Activated CD8-positive, alpha-beta memory T cell treated with anti-CD3 and anti-CD28 coated beads, Interleukin-2, amount 50 U/mL, for 48 hours (primary cell): ENCODE measurements at regions not wholly inside any gene's neighbourhood (a gene's known extent, or its start where the extent isn't known, plus 50 kb on each side); places are given as distances from the start of the nearest gene placed in this dataset.
"Not testable (repeated sequence)": the region's sequence is repeated elsewhere in the genome, so short reads cannot be mapped to it uniquely, and the experiment has no call there.

Source experiments
- DNase-seq: peaks from one replicate; pipeline ENCODE4 v3.0.0-alpha.2; 2020

DNA sequence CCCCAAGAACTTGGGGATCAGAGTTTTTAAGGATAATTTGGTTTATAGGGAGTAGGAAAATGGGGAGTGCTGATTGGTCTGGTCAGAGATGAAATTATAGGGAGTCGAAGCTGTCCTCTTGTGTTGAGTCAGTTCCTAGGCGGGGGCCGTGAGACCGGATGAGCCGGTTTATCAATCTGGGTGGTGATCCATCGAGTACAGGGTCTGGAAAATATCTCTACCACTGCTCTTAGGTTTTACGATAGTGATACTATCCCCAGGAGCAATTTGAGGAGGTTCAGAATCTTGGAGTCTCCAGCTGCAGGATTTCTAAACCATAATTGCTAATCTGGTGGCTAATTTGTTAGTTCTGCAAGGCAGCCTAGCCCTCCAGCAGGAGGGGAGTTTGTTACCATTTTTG lies 403.4 kb downstream of the CDH11 start:
- DNase-seq, result no peak

- DNase-seq, result no peak
These were observed 404.0 kb downstream of the CDH11 start for GRCh38 chr16:64717871-64718270.

- DNase-seq, result no peak
These were observed 406.2 kb downstream of the CDH11 start for GRCh38 chr16:64715624-64716023.

GRCh38 chr16:64712026-64712425 lies 409.8 kb downstream of the CDH11 start:
- no peak for DNase-seq

DNA sequence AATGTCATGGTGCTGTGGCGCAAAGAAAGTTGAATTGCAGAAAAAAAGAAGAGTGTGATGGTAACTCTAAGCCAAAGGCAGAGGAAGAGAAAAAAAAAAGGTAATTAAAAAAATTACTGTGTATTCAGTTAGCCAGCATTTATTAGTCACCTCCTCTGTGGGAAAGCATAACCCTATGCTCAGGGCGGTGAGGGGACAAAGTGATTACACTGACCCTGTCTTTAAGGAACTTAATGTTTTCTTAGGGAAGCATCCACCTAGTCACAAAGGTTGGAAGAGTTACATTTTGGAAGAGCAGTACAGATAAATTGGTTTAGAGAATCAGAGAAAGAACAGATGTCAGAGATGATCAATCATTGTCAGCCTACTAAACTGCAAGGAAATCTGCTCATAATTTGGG lies 410.3 kb downstream of the CDH11 start:
- DNase-seq, result no peak

DNA sequence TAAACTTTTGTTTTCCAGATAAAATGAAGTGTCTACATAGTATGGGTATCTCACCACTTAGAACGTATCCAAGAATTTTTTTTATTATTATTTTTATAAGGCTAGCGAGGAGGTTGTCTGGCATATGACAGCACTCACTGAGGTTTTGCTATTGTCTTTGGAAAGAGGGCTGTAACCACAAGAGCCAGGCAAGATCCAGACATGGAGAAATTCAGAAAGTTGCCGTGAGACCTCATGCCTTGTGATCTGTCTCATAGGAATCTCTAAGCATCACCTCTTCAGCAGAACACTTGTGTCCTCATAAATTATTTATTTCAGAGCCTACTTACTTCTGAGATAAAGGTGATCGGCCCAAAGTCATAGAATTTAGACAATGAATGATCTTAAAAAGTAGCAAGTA lies 410.8 kb downstream of the CDH11 start:
- DNase-seq, result no peak

DNA sequence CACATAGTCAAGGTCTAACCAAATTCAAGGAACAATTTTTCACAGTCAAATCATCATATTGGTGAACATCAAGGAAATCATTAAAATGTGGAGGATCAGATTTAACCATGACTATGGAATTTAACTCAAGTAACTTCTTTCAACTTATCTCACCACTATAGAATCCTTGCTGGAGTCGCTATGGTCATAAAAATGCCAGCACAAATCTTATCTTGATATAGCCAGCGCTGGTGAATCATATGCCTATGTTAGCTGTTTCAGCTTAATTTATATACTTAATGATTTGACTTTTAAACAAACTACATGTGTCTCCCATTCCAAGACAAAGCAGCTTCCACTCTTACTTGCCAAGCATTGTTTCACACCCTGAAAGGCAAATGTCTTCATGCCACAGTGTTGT lies 416.4 kb downstream of the CDH11 start:
- no peak for DNase-seq

- no peak for DNase-seq
These were observed 417.5 kb downstream of the CDH11 start for GRCh38 chr16:64704386-64704785.

DNA sequence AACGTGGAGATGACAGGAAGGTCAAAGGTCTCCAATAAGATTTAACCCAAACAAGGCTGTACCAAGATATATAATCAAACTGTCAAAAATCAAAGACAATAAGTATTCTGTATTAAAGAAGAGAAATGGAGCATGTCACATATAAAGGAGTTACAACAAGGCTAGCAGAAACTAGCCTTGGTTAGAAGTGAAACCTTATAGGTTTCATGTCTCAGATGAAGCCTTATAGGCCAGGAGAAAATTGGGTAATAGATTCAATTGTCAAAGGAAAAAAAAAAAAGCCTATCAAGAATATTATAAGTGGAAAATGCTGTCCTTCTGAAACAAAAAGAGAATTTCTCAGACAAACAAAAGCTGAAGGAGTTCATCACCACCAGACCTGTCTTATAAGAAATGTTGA lies 419.4 kb downstream of the CDH11 start:
- DNase-seq, result no peak

DNA sequence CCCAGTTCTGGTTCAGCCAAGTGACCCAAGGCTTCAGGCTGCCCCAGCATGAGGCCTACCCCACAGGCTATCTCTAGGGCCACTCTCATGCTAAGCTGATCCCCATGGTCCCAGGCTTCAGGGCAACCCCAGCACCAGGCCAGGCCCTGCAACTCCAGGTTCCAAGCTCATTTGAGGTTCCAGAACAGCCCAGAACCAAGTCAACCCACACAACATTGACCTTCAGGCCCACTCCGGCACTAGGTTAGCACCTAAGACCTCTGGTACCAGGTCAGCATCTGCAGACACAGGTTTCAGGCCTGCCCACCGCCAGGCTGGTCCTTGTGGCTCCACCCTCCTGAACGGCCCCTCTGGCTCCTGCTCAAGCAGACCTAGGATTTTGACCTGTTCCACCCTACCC lies 421.2 kb downstream of the CDH11 start:
- DNase-seq, result no peak

DNA sequence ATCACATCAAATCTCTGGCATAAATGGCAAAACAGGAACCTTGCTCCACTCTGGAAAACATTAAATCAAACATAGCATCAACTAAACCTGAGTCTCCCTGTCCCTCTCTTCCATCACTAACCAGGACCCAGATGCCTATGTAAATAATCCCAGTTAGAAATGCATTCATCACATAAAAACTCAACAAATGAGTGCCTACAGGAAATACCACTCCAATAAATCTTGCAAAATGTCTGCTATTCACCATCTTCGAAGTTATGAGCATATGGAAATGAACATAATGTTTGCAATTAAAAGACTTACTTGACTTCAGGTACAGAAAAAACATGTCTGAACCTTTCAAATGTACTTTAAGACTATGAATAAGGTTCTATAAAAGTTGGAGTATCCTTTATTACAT lies 425.0 kb downstream of the CDH11 start:
- DNase-seq, result no peak

DNA sequence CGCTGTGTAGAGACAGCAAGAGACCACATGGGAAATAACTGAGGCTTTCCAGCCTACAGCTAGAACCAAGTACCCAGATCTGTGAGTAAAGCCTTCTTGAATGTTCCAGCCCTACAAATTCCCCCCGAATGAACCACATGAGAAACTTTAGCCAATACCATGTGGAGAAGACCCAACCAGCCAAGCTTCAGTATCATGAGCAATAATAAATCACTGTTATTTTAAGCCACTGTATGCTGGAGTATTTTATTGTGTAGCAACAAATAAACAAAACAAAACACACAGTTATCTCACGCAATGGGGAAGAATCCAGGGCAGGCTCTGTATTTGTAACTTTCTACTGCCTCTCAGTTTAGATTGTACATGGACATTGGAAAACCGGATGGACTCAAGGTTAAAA lies 426.2 kb downstream of the CDH11 start:
- no peak for DNase-seq

DNA sequence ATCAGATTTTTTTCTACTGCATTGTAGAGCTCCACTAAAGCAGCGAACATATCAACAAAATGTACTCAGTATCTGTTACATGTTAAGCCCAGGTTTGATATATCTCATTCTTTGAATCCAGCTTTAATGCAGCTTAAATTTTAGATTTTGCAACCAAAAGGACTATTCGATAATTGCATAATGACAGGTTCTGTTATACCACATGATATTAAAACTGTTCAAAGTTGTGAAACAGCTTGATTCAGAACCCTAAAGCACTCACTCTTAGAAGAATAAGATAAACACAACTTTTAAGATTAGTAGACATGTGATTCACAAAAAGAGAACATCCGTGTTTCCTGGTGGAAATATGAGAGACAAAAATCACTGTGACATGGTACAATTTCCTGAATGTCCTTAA lies 427.9 kb downstream of the CDH11 start:
- DNase-seq, result no peak

GRCh38 chr16:64687786-64688185 lies 434.1 kb downstream of the CDH11 start:
- DNase-seq, result no peak

- no peak for DNase-seq
These were observed 434.7 kb downstream of the CDH11 start for GRCh38 chr16:64687123-64687522.

DNA sequence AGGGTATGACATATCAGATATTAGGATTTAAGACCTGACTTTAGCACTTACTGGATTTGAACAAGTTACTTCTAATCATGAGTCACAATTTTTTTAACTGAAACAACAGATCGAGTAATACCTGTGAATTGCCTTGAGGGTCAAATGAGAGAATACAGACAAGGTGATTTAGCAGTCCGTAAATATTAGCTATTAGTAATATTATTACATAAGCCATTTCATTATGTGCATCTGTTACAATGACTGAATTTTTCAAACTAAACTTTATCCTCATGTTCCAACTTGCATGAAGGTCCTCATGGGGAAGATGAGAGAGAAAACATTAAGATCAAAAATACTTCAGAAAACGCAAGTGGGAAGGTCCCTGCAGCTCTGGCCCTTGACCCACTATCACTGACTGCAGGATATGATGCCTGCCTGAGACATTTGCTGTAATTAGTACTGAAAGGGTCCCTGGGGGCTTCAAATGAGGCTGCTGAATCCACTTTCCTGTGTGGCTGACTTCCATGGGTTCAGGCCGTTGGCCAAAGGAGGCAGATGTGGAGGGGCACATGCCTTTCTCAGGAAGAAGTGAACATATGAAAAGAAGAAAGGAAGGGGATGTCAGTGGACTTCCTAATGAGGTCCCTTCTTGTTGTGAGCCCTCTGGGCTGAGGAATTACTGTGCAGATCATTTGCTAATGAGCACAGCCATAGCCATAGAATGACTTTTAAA lies 441.7 kb downstream of the CDH11 start:
- no peak for DNase-seq

DNA sequence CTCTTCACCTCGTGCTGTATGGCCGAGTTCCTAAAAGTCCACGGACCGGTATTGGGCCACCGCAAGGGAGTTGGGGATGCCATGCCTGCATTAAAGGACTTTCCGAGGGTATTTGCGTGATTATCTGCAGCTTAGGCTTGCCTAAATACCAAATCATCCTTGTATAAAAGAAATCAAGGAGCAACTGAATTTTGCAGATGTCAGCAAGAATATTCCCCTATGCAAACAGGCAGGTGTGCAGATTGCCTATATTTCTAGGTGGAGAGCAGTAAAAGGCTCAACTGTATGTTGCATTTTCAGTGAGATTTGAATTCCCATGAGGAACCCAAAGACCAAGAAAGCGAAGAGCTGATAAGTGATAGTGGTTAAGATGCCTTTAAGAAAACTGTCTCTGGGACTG lies 452.3 kb downstream of the CDH11 start:
- no peak for DNase-seq

DNA sequence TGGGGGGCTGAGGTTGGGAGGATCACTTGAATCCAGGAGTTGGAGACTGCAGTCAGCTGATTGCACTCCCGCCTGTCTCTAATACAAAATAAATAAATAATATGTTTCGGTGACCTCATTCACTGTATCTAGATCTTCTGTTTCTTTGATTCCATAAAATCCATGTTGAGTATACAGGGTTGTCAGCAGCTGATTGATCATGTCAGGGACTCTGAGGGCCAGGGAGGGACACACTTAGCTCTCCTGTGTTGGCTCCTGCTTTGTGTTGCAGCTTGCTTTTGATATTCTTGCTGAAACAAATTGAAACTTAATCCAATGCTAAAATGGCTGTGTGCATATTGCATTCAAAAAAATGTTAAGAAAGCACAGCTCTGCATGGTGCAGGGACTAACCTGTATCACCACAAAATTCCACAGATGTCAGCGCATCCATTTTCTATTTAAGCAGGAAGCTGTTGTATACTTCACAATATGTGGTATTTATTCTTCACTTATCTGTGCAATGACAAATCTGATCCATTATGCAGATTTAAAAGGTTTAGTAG lies 454.5 kb downstream of the CDH11 start:
- no peak for DNase-seq

GRCh38 chr16:64662312-64662711 lies 459.6 kb downstream of the CDH11 start:
- not testable (repeated sequence) for DNase-seq

DNA sequence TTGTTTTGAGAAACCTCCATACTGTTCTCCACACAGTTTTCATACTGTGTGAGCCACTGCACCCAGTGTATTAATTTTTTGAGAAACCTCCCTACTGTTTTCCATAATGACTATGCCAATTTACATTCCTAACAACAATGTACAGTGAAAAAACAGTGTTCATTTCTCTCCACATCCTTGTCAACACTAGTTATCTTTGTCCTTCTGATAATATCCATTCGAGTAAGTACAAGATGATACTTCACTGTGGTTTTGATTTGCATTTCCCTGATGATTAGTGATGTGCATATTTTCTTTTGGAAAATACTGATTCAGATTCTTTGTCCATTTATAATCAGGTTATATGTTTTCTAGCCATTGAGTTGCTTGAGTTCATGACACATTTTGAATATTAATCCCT lies 462.0 kb downstream of the CDH11 start:
- no peak for DNase-seq

GRCh38 chr16:64657316-64658011 lies 464.4 kb downstream of the CDH11 start:
- no peak for DNase-seq

DNA sequence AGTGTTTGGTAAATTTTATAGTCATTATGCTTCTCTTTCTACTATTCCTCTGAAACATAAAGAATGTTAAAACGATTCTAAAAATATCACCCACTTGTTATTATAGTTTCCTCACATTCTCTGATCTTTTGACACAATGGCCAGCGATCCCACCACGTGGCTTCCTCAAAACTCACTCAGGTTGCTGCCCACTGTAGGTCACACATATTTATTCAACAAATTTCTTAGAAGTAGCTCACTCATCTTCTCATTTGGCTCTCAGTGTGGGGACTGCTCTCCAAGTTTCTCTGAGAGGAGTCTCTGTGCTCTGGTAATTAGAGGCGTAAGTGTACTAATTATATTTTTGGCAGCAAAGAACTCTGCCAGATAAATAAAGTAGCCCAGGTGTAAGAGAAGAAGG lies 465.4 kb downstream of the CDH11 start:
- no peak for DNase-seq

- no peak for DNase-seq
These were observed 467.7 kb downstream of the CDH11 start for GRCh38 chr16:64654178-64654577.

DNA sequence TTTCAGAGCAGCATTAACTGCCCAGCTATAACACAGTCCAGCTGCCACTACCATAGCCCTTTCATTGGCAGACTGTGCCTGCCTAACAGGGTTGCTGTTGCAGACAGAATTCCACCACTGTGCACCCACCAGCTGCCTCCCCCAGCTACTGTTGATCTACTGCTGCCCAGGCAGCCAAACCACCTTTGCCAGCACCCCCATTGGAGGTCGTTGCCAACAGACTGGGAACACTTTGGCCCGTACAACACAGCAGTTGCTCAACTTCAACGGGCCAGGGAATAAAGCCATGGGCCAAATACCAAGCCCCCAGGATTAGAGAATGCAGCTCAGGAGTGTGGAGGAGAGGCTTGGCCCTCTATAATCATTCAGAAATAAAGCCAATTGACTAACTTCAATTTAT lies 473.6 kb downstream of the CDH11 start:
- no peak for DNase-seq

DNA sequence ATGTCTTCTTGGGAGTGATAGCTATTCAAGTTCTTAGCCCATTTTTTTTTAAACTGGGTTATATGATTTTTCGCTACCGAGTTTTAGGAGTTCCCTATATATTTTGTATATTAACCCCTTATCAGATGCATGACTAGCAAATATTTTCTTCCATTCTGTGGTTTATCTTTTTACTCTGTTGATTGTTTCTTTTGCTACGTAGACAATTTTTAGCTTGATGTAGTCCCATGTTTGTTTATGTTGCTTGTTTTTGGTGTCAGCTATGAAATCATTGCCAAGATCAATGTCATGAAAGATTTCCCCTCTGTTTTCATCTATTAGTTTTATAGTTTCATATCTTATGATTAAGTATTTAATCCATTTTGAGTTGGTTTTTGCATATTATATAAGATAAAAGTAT lies 480.5 kb downstream of the CDH11 start:
- no peak for DNase-seq
